ENCODE measurements at regions not wholly inside any gene's neighbourhood (a gene's known extent, or its start where the extent isn't known, plus 50 kb on each side); places are given as distances from the start of the nearest gene placed in this dataset.
"Not testable (repeated sequence)": the region's sequence is repeated elsewhere in the genome, so short reads cannot be mapped to it uniquely, and the experiment has no call there.

DNA sequence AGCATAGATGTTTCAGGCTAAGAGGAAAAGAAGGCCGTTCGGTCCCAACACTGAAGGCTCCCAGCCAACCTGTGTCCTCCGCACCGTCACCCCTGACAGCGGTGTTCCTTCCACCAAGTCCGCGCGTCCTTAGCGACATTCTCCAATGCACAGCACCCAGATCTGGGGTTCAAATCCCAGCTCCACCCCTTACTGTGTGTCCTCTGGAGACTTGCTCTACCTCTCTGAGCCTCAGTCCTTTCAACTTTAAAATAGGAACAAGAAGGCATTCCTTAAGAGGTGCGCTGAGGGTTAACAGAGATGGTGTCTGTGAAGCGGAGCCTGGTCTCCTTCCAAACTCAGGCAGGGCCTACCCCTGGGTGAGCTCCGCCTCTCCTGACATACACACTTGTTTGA is 224.0 kb downstream of the MN1 start:
- no peak for DNase-seq

DNA sequence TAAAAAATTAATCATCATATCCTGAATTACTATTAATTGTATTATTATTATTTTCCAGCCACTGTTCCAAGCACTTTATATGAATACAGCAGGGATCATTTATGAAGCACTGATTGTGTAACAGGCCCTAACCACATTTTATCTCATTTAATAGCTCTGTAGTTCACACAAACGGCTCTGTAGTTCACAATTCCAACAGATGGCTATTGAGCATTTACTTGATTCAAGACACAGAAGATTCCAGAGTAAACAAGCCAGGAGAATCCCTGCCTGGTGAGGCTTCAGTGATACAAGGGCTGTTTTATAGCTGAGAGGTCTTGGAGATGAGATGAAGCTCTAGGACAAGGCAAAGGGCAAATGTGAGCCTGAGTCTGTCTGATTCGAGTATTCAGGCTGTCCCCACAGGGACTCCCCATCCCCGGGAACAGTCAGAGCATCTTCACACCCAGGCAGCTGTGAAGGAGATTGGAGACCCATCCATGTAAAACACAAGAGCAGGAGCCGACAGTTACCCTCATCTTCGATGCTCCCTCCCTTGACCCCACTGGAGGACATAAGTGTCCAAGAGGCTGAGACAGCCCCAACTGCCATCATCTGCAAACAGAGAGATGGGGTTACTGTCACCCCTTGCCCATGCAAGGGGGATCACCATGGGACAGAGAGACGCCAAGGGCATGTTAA is 222.5 kb downstream of the MN1 start:
- DNase-seq: no peak

DNA sequence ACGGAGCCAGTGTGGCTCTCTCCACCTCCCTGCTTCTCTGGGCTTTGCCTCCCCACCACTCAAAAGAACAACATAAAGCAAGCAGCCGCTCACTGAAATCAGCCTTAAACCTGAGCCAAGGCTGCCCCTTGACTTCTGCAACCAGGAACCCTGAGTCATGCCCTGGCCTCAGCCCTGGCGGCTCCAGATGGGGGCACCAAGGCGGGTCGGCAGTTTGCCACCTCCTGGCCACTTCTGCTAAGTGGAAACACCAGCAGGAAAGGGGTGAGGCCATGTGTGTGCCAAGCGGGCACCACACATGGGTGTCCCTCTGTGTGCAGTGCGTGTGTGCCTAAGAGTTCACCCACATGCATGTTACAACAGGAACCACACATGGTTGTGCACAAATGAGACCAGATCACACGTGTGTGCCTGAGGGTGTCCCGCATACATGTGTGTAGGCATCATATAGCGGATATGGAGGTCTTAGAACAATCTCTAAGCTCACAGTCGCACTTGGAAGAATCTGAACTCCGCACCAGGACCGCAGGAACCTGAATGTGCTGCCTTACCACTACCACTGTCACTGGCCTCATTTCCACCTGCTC is 221.2 kb downstream of the MN1 start:
- no peak for DNase-seq

DNA sequence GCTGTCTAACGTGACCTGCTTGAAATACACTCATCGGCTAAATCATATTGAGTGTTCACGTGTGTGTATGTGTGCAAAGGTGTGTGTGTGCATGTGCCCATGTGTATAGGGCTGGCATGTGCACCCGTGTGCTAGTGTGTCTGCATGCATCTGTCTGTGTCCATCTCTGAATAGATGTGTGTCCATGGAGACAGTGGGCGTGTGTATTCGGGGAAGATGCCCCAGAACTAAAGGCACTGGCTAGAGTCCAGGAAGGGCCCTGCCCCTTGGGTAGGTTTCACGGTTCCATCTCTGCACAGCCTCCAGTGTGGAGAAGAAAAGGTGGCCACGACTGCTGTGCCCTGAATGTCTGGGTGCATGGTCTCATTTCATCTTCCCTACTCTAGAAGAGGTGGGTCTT is 220.3 kb downstream of the MN1 start:
- no peak for DNase-seq

DNA sequence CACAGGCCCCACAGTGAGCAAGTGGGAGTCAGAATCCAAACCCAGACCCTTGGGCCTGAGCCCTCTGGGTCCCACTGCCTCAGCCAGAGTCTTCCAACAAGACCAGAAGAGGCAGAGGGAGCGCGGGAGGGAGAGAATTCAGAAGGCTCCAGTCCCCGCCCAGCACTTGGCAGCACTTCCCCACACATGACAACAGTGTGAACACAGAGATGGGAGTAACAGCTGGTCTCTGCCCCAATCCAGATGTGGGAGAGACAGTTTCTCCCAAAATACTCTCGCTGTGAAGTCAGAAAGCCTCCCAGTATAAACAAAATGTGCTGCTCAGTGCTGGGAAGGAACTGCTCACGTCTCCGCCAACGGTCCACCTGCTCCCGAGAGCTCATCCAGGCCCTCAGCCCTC is 219.9 kb downstream of the MN1 start:
- peak; percentile 66 for DNase-seq

DNA sequence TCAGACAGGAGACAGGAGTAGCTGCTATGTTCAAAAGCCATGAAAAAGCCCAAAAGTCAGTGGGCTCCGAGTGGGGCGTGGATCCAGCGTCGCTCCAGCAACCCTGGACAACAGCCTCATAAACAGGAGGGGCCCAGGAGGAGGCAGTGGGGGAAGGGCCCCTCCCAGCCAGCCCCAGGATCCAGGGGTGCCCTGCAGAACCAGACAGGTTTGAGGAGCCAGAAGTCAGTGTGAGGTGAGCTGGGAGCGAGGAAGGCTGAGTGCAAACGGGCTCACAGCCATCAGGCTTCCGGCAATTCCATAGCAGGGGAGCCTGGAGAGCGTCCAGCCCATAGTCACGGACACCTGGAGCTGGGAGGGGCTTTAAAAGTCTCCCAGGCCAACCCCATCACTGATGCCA is 217.7 kb downstream of the MN1 start:
- DNase-seq: no peak

DNA sequence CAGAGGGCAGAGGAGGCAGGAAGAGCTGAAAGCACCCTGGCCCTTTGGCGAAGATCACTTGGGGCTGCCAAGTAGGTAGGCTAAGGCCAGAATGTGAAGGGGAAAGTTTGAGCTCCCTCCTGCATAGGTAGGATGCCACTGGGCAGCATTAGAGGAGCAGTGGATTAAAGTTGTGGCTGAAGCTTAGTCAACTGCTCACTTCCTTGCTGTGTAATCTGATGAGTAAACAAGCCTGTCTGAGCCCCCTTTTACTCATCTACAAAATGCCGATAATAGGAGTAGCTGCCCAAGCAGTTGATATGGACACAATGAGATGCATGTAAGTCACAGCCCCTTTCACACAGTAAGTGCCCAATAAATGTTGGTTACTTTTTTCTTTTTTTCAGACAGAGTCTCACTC is 216.4 kb downstream of the MN1 start:
- DNase-seq: no peak

DNA sequence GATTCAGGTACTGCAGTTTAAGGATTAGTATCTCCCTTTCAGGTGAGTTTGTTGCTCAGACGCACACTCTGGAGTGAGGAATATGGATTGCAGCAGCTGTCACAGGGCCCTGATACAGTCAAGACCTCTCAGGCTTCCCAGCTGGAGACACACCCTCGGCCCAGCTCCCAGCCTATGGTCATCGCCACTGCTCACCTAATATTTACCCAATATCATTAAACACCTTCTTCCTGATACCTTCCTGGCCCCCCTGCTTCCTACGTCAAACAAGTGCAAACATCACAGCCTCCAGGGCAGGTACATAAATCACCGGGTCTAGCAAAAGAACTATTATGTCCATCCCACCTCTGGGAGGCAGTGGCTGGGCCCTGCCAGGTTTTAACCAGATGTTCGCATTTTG is 213.3 kb downstream of the MN1 start:
- DNase-seq: no peak

DNA sequence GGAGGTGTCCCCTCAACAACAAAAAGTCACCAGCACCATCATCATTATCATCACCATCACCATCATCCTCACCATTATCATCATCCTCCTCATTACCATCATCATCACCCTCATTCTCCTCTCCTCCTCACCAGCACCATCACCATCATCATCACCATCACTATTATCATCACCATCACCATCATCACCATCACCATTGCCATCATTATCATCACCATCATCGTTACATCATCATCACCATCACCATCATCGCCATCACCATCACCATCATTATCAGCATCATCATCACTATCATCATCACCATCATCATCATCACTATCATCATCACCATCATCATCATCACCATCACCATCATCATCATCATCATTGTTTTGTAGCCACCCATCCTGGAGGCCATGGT is 212.6 kb downstream of the MN1 start:
- DNase-seq: no peak

DNA sequence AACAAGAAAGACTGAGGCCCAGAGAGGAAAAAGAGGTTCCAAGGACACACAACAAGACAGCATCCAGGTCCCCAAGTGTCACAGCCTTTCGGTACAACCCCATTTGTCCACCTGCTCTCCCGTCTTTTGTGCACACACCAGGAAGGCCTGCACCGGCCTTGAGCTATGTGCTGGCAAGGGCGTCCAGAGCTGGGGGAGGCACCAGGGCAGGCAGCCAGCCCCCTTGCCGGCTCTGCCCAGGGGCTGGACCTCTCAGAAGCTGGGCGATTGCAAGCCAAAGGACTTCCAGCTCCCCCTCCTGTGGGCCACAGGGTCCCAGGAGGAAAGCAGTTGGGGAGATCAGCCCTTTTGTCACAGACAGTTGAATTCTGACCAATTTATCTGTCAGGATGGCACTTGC is 210.5 kb downstream of the MN1 start:
- no peak for DNase-seq

DNA sequence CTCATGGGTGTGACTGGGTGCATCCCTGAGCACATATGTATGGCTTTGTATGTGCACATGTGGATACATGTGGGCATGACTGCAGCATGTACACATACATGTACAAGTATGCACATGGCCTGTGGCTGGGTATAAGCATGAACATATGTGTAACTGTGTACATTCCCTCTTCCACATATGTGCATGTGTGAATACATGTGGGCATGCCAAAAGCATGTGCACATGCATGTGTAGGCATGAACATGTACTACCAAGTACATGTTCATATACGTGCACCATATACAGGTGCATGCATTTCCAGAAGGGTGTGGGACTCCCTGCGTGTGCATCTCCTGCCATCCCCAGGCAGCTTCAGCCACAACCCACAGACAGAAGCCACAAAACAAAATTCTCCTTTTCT is 208.2 kb downstream of the MN1 start:
- DNase-seq: no peak

DNA sequence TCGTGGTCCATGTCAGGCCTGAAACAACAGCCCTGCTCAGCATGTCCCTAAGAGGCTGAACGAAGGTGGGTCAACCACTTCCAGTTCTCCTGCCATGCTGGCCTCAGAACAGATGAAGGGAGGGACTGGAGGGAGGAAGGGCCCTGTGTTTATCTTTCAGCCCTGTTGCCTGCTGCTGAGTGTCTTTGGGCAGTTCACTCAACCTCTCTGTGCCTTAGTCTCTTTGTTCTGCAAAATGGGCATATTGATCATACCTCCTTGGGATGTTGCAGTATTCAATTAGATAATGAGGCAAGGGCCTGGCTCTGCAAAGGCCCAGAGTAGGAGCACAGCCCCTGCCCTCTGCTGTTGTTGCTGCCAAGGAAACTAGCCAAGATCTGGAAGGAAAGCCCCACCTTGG is 207.5 kb downstream of the MN1 start:
- DNase-seq: no peak

DNA sequence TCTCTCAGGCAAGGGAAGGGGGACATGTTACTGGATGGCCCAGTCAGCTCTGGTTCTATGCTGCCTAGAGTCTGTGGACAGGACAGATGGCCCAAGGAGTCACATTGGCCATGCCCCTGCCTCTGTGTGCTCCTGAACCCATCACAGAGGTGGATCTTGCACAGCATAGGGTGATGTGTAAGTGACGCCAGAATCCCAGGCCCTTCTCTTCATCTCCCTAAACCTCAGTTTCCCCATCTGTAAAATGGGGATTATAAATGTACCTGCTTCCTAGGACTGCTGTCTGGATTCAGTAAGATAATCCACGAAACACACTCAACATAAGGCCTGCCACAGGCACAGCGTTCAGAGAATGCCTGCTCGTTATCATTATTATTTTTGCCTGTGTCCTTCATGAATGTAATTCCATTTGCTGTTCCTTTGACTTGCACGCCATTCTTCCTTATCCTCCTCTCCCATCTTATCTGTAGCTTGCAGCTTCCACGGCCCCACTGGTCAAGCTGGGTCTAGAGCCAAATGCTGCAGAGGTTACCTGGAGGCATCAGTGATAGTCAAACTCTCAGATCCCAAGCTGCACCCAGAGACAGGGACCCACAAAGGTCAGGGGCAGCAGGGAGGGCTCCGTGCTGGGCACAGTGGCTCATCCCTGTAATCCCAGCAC is 207.0 kb downstream of the MN1 start:
- no peak for DNase-seq

DNA sequence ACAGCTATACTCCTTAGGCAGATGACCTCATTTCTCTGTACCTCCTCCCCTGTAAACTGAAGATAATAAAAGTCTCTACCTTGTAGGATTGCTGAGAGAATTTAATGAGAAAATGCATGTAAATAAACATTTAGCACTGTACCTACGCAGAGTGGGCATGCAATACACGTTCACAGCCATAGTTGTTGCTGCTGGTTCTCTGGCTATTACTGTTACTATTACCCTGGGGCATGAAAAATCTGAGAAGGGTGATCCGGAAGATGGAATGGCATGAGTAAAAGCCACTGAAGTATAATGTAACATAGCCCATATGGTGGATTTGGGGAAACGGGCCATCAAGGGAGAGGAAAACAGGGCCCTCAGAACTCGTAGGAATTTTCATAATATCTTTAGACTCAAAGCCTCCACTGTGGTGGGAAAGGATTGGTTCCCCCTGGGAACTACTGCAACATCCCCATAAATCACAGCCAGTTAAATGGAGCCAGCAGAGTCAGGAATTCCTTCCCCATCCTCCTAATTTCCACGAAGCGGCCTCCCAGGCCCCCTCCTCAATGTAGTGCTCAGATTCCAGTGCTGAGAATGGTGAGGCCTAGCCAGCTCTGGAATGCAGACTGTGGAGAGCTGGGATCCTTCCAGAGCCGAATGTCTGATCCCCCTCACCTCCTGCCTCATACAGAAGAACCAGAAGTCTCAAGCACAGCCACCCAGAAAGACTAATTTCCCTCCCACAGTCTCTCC is 205.3 kb downstream of the MN1 start:
- no peak for DNase-seq

DNA sequence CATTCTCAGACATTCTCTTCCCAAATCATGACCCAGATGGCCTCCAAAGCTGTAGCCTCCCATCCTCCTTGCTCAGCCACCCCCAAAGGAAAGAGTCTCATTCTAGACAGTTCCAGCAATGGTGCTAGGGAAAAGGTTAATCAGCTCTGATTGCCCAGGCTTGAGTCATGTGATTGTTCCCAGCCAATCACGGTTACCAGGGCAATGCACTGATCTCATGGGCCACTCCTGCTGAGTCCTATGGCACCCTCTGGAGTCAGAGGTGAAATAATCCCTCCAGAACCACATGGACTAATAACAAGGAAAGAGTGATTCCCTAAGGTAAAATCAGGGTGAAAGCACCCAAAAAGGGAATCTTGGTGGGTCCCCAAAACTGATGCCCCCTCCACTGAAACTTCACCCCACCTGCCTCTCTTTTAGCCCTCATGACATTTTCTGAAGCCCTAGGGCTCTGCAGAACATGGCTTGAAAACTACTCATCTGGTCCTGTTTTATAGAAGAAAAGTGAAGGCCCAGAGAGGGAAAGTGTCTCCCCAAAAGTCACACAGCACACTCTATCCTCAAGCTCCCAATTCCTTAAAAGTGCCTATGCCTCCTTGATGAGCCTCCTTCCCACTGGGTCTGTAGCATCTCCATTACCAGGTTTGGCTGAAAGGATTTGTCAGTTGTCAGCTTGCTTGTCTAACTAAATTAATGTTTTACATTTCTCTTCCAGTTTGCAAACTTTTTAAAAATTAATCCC is 203.7 kb downstream of the MN1 start:
- DNase-seq: no peak

DNA sequence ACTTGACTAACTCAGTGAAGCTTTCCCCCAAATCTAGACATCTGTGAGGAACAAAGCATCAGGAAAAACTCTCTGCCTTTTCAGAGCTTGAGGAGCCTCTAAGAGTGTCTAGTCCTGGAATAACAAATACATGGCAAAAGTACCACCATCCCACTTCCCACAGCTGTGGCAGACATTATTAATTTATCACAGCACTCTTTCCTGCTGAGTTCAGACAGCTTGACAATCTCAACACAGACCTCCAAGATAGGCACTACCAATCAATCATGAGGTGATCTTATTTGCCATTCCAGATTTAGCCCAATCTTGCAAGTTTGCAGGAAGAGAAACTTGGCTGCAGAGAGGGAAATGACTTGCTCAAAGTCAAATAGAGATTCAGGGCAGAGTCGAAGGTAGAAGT is 202.8 kb downstream of the MN1 start:
- DNase-seq: no peak

DNA sequence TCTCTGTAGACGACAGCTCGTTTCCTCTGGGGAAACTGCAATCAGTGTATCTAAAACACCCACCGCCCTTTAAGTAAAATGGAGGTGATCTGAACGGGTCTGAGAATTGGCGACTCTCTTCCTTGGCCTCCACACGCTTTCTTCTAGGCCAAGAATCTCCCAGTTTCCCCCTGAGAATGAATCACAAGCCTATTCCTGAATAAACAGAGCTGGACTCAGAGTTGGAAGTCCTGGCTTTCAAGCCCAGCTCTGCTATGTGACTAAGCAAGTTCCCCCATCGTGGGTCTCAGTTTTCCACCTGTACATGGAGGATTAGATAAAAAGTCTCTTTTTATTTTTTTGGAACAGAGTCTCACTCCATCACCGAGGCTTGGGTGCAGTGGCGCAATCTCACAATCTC is 200.4 kb downstream of the MN1 start:
- no peak for DNase-seq

DNA sequence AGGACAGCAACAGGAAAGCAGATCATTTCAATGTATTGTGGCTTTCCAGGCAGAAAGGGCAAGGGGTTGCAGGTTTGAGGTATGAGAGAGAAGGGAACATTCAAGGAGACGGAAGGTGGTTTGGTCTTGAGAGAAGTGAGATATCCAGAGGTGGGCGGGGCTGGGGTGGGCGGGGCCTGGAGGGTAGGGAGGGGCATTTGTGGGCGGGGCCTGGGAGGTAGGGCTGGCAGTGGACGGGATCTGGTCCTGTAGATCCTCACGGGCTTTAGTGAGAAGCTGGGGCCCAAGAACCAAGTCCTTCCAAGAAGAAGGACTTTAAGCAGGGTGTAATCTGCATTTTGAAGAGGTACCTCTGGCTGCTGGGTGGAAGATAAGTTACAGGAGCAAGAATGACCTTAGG is 199.2 kb downstream of the MN1 start:
- no peak for DNase-seq

DNA sequence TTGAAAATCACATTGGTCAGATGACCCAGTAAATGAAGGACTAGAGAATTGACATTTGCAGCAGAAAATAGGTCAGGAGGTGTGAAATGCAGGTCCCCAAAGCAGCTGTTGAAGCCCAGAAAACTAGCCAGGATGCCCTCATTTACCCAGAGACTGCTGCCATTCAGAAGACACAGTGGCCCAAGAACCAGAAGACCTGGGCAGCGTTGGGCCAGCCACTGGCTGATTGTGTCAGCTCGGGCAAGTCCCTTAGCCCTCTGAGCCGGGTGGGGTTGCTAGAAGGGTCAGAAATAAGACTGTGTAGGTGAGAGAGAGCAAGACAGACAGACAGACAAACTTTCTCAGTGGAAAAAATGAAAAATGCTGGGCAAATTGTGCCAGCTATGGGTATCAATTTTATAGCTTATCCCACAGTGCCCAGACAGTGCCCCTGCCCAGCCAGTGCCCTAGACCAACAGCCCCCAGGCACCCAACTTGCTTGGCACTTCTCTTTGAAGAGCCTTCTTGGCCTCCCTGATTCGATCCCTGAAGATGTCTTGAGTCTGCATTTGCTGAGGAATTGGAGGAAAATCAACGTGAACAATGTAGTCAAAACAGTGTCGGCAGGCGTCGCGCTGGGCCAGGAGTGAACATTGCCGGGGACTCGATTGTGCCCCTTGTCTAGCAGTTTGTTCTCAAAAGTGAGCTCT is 198.3 kb downstream of the MN1 start:
- DNase-seq: no peak

DNA sequence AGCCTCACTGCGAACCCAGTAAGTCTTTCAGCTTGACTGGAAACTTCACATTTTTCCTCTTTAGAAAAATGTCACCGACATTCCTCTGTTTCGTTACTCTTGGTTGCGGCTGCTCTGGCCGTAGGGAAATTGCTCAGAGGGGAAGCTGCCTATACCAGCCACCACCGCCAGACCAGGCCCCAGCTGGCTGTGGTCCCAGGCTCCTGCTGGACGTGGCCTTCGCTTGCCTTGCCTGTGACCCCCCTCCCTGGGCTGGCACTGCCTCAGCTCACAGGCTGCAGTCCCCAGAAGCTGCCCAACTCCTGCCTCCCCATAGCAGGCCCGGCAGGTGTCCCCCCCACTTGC is 197.8 kb downstream of the MN1 start:
- DNase-seq: no peak

DNA sequence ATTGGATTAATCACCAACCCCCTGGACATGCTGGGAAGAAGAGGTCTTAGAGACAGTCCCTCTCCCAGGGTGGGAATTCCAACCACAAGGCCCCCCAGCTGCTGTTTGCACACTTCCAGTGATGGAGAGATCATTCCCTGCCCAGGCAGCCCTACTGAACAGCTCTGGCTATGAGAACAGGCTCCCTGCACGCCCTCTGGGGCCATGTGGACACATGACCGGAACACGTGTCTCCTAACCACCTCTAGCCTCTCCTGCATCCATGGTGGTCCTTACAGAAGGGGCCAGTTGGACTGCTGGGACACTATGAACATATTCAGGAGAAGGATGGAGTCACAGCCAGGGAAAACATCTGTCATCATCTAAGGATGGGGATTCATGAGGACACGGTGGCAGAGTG is 196.2 kb downstream of the MN1 start:
- no peak for DNase-seq

DNA sequence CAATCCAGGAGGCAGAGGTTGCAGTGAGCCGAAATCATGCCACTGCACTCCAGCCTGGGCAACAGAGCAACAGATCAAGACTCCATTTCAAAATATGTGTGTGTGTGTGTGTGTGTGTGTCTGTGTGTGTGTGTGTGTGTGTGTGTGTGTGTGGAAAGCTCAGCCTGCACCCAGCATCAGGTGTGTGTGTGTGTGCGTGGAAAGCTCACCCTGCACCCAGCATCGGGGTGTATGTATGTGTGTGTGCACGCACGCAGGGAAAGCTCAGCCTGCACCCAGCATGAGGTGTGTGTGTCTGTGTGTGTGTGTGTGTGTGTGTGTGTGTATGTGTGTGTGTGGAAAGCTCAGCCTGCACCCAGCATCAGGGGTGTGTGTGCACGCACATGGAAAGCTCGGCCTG is 193.8 kb downstream of the MN1 start:
- DNase-seq: not testable (repeated sequence)

Data from occipital lobe (tissue), 1 donor.